HepG2 (cell line): ENCODE measurements at regions not wholly inside any gene's neighbourhood (a gene's known extent, or its start where the extent isn't known, plus 50 kb on each side); places are given as distances from the start of the nearest gene placed in this dataset.

Source experiments
- AKNA ChIP-seq: sonication (generic); formaldehyde crosslinking; IDR thresholded peaks from 2 replicates; pipeline ENCODE4 v1.4.0; 2020; ENCODE audit warnings: missing genetic modification reagents, borderline replicate concordance
- CENPBD1 ChIP-seq: sonication (generic); formaldehyde crosslinking; IDR thresholded peaks from 2 replicates; pipeline ENCODE4 v1.8.0; 2022; ENCODE audit warnings: missing genetic modification reagents, low read depth, mild to moderate bottlenecking, borderline replicate concordance
- CREB3 ChIP-seq: sonication (generic); formaldehyde crosslinking; IDR thresholded peaks from 2 replicates; pipeline ENCODE4 v1.5.0; 2020; ENCODE audit warnings: missing genetic modification reagents
- CREBL2 ChIP-seq: sonication (generic); formaldehyde crosslinking; IDR thresholded peaks from 2 replicates; pipeline ENCODE4 v1.8.1; 2023; ENCODE audit warnings: missing genetic modification reagents, mild to moderate bottlenecking, borderline replicate concordance
- EZH2 ChIP-seq: conservative IDR thresholded peaks from 2 replicates; pipeline ENCODE4 v1.6.1; 2012; ENCODE audit warnings: mild to moderate bottlenecking, low read depth, low read length, moderate library complexity
- GTF3A ChIP-seq: sonication (generic); formaldehyde crosslinking; conservative IDR thresholded peaks from 2 replicates; pipeline ENCODE4 v1.4.0; 2020; ENCODE audit warnings: mild to moderate bottlenecking, missing genetic modification reagents
- IRF1 ChIP-seq: sonication (generic); formaldehyde crosslinking; IDR thresholded peaks from 2 replicates; pipeline ENCODE4 v1.4.0; 2020; ENCODE audit warnings: low read depth, mild to moderate bottlenecking, missing genetic modification reagents
- NCOA1 ChIP-seq: sonication (generic); formaldehyde crosslinking; IDR thresholded peaks from 2 replicates; pipeline ENCODE4 v1.9.0; 2021; ENCODE audit warnings: missing genetic modification reagents
- PHF21A ChIP-seq: sonication (generic); formaldehyde crosslinking; IDR thresholded peaks from 2 replicates; pipeline ENCODE4 v1.5.0; 2020; ENCODE audit warnings: mild to moderate bottlenecking, missing genetic modification reagents
- RFX1 ChIP-seq: fragments of 450-650 bp; IDR thresholded peaks from 2 replicates; pipeline ENCODE4 v1.6.1; 2017
- SOX13 ChIP-seq, 3 experiments: fragments of 450-650 bp in 1 of 3; sonication (generic) in 1 of 3; formaldehyde crosslinking in 1 of 3; IDR thresholded peaks in 2 of 3; conservative IDR thresholded peaks in 1 of 3; 2 replicates each; pipeline versions ENCODE4 v1.5.0 to v1.6.1; 2016 to 2020; ENCODE audit warnings: antibody characterized with exemption in 1 of 3, mild to moderate bottlenecking in 1 of 3, missing compliant biosample characterization in 1 of 3, missing genetic modification reagents in 1 of 3, moderate library complexity in 1 of 3
- TCF12 ChIP-seq, 2 experiments: fragments of 450-650 bp in 1 of 2; sonication (generic) in 1 of 2; formaldehyde crosslinking in 1 of 2; IDR thresholded peaks; 2 replicates each; pipeline versions ENCODE4 v1.6.1 to v1.8.0; 2017 to 2022; ENCODE audit warnings: antibody characterized with exemption in 1 of 2, mild to moderate bottlenecking in 1 of 2, missing genetic modification reagents in 1 of 2, moderate library complexity in 1 of 2
- XBP1 ChIP-seq: sonication (generic); formaldehyde crosslinking; IDR thresholded peaks from 2 replicates; pipeline ENCODE4 v1.5.0; 2020; ENCODE audit warnings: missing genetic modification reagents
- ZBTB14 ChIP-seq: sonication (generic); formaldehyde crosslinking; IDR thresholded peaks from 2 replicates; pipeline ENCODE4 v1.4.0; 2020; ENCODE audit warnings: missing genetic modification reagents
- ZNF225 ChIP-seq: sonication (generic); formaldehyde crosslinking; IDR thresholded peaks from 2 replicates; pipeline ENCODE4 v1.4.0; 2020; ENCODE audit warnings: mild to moderate bottlenecking, missing genetic modification reagents
- ZNF275 ChIP-seq: sonication (generic); formaldehyde crosslinking; IDR thresholded peaks from 2 replicates; pipeline ENCODE4 v1.8.0; 2022; ENCODE audit warnings: missing genetic modification reagents, mild to moderate bottlenecking, inconsistent platforms, borderline replicate concordance
- ZNF343 ChIP-seq: sonication (generic); formaldehyde crosslinking; IDR thresholded peaks from 2 replicates; pipeline ENCODE4 v1.4.0; 2020; ENCODE audit warnings: mild to moderate bottlenecking, missing genetic modification reagents
- ZNF558 ChIP-seq: sonication (generic); formaldehyde crosslinking; IDR thresholded peaks from 2 replicates; pipeline ENCODE4 v1.9.0; 2022; ENCODE audit warnings: mild to moderate bottlenecking, missing genetic modification reagents, borderline replicate concordance

- TF ChIP-seq SOX13 (IDR thresholded peaks at IDR 0.05) (no peak), SOX13 (CRISPR knock-in tag; conservative IDR thresholded peaks at IDR 0.05 in 1 of 2, IDR thresholded peaks at IDR 0.05 in 1 of 2) (0 out of 4 replicates have a peak, but pooled peaks of 1 of the 2 experiments have one; percentile 8), ZBTB14 (no peak), ZNF343 (CRISPR knock-in tag) (no peak), RFX1 (peak; percentile 21; the same call in 1 of the 2 replicates), TCF12 (IDR thresholded peaks at IDR 0.05) (no peak), TCF12 (CRISPR knock-in tag; IDR thresholded peaks at IDR 0.05) (no peak), NCOA1 (CRISPR knock-in tag) (0 out of 2 replicates have a peak, but pooled peaks have one; percentile 16), CREBL2 (CRISPR knock-in tag) (no peak), GTF3A (no peak), ZNF275 (CRISPR knock-in tag) (0 out of 2 replicates have a peak, but pooled peaks have one; percentile 37), ZNF225 (no peak), XBP1 (no peak), CREB3 (no peak), IRF1 (CRISPR knock-in tag) (no peak), CENPBD1 (CRISPR knock-in tag) (no peak), EZH2 (no peak), PHF21A (no peak), AKNA (no peak), ZNF558 (CRISPR knock-in tag) (no peak)
These were observed 88.5 kb upstream of the UXS1 start (continued) for GRCh38 chr2:106282462-106283170.
